ENCODE measurements at regions not wholly inside any gene's neighbourhood (a gene's known extent, or its start where the extent isn't known, plus 50 kb on each side); places are given as distances from the start of the nearest gene placed in this dataset.

- Histone ChIP-seq H3K27me3 (ENCODE audit: insufficient read depth, low read length) (peaks cover 87% of the 10 kb centered on the region), H3K4me2 (ENCODE audit: low read length) (no peak overlapping the region), H2AFZ (ENCODE audit: low read depth, low read length, poor library complexity, severe bottlenecking) (no peak overlapping the region), H4K20me1 (ENCODE audit: insufficient read depth) (no peaks in the 10 kb centered on the region), H3K4me1 (ENCODE audit: control insufficient read depth in 1 of 2, insufficient read depth in 2 of 2, low read length in 2 of 2) (no peaks in the 10 kb centered on the region), H3K9me2 (ENCODE audit: insufficient read depth) (no peaks in the 10 kb centered on the region), H3K79me2 (ENCODE audit: insufficient read depth, low read length) (no peaks in the 10 kb centered on the region), H3K4me3 (replicated peaks in 1 of 2; ENCODE audit: low read depth in 1 of 2, low read length in 2 of 2) (no peak overlapping the region), H3K9ac (ENCODE audit: low read length) (no peak overlapping the region), H3K9me3 (ENCODE audit: control insufficient read depth in 1 of 2, insufficient read depth in 1 of 2, low read depth in 1 of 2, low read length in 2 of 2) (no peaks in the 10 kb centered on the region), H3K36me3 (ENCODE audit: control insufficient read depth in 1 of 2, insufficient read depth in 2 of 2, low read length in 2 of 2) (no peaks in the 10 kb centered on the region), H3K27ac (ENCODE audit: low read depth, low read length) (no peak overlapping the region)
- TF ChIP-seq REST (IDR thresholded peaks at IDR 0.05; ENCODE audit: low read depth) (no peak), MAX (IDR thresholded peaks at IDR 0.05) (no peak), EGR1 (IDR thresholded peaks at IDR 0.05; ENCODE audit: low read depth) (no peak), SP1 (IDR thresholded peaks at IDR 0.05; ENCODE audit: low read depth) (no peak), ZNF274 (IDR thresholded peaks at IDR 0.05; ENCODE audit: low read depth, low read length) (no peak), POLR2AphosphoS5 (IDR thresholded peaks at IDR 0.05; ENCODE audit: low read depth, low read length) (no peak), FOSL1 (IDR thresholded peaks at IDR 0.05; ENCODE audit: low read depth) (no peak), POLR2A (IDR thresholded peaks at IDR 0.05; ENCODE audit: borderline replicate concordance, extremely low read depth, insufficient read depth, insufficient read length) (no peak)
- POLR2A ChIA-PET, result no interaction called here
- CTCF ChIA-PET, result no interaction called here
- ATAC-seq (no peak), DNase-seq (ENCODE audit: low read depth, low spot score) (no peak)
- intact Hi-C loops (cut with micrococcal nuclease), result no loop called here
- BruUV-seq (replicated peaks), result no TSS peak
- RAD21 ChIA-PET (ENCODE audit: low non-redundant PET in 1 of 2, low total read pairs in 2 of 2, uncharacterized antibody in 2 of 2, unreplicated experiment in 2 of 2), result no interaction called here
These were observed 87.9 kb downstream of the DAD1 start for GRCh38 chr14:22500954-22501726.
